GM18511 (cell line): ENCODE measurements at regions not wholly inside any gene's neighbourhood (a gene's known extent, or its start where the extent isn't known, plus 50 kb on each side); places are given as distances from the start of the nearest gene placed in this dataset.
"Not testable (repeated sequence)": the region's sequence is repeated elsewhere in the genome, so short reads cannot be mapped to it uniquely, and the experiment has no call there.

Experiments
- ATAC-seq: cut with Tn5 transposase; IDR thresholded peaks from one replicate; pipeline ENCODE4 v1.9.1; 2021; ENCODE audit warnings: mild to moderate bottlenecking, moderate library complexity; ENCODE audit not compliant: unreplicated experiment

- ATAC-seq, result no peak
These were observed 316.8 kb downstream of the NAF1 start for GRCh38 chr4:162849937-162850336.

- ATAC-seq, result peak; percentile 59
These were observed 318.6 kb downstream of the NAF1 start for GRCh38 chr4:162847945-162848549.

GRCh38 chr4:162841753-162842152 is 324.9 kb downstream of the NAF1 start:
- peak; percentile 76 for ATAC-seq

GRCh38 chr4:162839814-162840213 is 326.9 kb downstream of the NAF1 start:
- ATAC-seq, result no peak

GRCh38 chr4:162838671-162839070 is 328.0 kb downstream of the NAF1 start:
- ATAC-seq, result no peak

- ATAC-seq, result no peak
These were observed 329.0 kb downstream of the NAF1 start for GRCh38 chr4:162837679-162838078.

GRCh38 chr4:162837241-162837640 is 329.4 kb downstream of the NAF1 start:
- no peak for ATAC-seq

GRCh38 chr4:162836773-162837172 is 329.9 kb downstream of the NAF1 start:
- ATAC-seq, result no peak

- ATAC-seq, result not testable (repeated sequence)
These were observed 330.4 kb downstream of the NAF1 start for GRCh38 chr4:162836258-162836657.

- ATAC-seq, result no peak
These were observed 335.8 kb downstream of the NAF1 start for GRCh38 chr4:162830899-162831298.

GRCh38 chr4:162817374-162817773 is 349.3 kb downstream of the NAF1 start:
- ATAC-seq, result not testable (repeated sequence)

- no peak for ATAC-seq
These were observed 362.3 kb downstream of the NAF1 start for GRCh38 chr4:162804351-162804924.

GRCh38 chr4:162803378-162803777 is 363.3 kb downstream of the NAF1 start:
- peak; percentile 69 for ATAC-seq

GRCh38 chr4:162797108-162797507 is 369.6 kb downstream of the NAF1 start:
- no peak for ATAC-seq

- no peak for ATAC-seq
These were observed 373.1 kb downstream of the NAF1 start for GRCh38 chr4:162793571-162793970.

GRCh38 chr4:162793004-162793403 is 373.7 kb downstream of the NAF1 start:
- no peak for ATAC-seq

- ATAC-seq, result no peak
These were observed 375.5 kb downstream of the NAF1 start for GRCh38 chr4:162791226-162791625.

GRCh38 chr4:162787120-162787519 is 379.6 kb downstream of the NAF1 start:
- ATAC-seq, result no peak

GRCh38 chr4:162782778-162783525 is 383.7 kb downstream of the NAF1 start:
- no peak for ATAC-seq

- ATAC-seq, result no peak
These were observed 384.5 kb downstream of the NAF1 start for GRCh38 chr4:162782096-162782777.

GRCh38 chr4:162770761-162771490 is 395.8 kb downstream of the NAF1 start:
- ATAC-seq, result peak; percentile 56
